CD1c-positive myeloid dendritic cell (primary cell): ENCODE measurements at regions not wholly inside any gene's neighbourhood (a gene's known extent, or its start where the extent isn't known, plus 50 kb on each side); places are given as distances from the start of the nearest gene placed in this dataset.
A peak's percentile ranks its signal among the peaks of the same experiment; 100 is the strongest.
"Not testable (repeated sequence)": the region's sequence is repeated elsewhere in the genome, so short reads cannot be mapped to it uniquely, and the experiment has no call there.

Source experiments
- DNase-seq: peaks from one replicate; pipeline ENCODE4 v3.0.0-alpha.2; 2016; ENCODE audit errors: extremely low spot score

DNA sequence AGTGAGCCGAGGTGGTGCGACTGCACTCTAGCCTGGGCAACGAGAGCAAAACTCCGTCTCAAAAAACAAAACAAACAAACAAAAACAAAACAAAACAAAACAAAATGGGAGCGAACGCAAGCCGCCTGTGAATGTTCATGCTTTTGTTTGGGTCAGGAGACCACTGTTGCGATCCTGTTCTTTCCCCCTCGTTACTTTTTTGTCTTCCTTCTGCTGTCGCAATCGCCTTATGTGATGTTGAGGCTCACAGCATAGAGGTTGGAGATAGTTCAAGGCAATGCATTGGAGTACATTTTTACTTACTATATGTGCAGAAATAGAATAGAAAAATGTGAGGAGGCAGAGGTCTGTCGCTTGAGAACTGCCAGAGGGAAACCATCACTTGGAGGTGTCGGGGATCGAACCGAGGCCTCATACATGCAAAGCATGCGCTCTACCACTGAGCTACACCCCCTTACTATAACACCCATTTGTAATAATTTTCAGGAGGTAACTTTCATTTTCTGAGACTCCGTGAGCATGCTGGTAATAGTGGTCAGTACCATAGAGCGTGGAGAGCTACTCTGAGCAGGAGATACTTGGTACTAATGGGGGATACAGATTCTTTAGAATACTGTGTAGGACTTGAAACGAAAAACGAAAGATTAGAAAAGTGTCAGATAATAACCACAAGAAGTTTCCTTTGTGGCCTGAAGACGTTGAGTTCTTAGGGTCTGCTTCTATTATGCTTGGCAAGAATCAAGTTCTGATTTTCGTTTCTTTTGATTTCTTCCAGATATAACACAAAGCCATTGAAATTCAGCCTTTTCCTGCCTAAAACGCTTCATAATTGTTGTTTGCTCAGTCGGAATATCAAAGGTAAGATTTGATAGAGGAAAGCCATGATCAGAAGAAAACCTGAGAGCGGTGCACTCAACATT, 121.1 kb downstream of the TRIM27 start:
- no peak for DNase-seq

DNA sequence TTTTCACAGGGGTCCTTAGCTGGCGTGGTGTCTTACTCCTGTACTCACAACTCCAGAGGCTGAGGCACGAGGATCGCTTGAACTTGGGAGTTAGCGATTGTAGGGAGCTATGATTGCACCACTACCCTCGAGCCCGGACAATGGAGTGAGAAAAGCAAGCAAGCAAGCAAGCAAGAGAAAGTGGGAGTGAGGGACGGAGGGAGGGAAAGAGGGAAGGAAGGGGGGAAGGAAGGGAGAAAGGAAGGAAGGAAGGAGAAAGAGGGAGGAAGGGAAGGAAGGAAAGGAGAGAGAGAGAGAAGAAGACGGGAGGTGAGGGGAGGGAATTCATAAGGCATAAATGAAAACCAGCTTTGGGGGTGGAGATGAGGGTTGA, 120.5 kb downstream of the TRIM27 start:
- no peak for DNase-seq

- DNase-seq: no peak
Observed at GRCh38 chr6:28807682-28808280, 116.0 kb downstream of the TRIM27 start.

DNA sequence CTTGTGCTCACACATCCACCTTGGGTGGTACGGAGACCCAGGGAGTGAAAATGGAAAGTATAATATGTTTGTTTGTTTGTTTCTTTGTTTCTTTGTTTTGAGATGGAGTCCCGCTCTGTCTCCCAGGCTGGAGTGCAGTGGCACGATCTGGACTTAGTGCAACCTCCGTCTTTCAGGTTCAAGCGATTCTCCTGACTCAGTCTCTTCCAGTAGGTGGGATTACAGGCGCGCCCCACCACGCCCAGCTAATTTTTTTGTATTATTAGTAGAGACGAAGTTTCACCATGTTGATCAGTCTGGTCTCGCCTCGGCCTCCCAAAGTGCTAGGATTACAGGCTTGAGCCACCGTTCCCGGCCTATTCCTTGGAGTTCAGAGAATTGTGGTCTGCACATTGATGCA, 115.4 kb downstream of the TRIM27 start:
- no peak for DNase-seq

GRCh38 chr6:28809947-28810658, 113.7 kb downstream of the TRIM27 start:
- no peak for DNase-seq

GRCh38 chr6:28810659-28811053, 113.1 kb downstream of the TRIM27 start:
- no peak for DNase-seq

GRCh38 chr6:28811873-28812272, 111.9 kb downstream of the TRIM27 start:
- no peak for DNase-seq

DNA sequence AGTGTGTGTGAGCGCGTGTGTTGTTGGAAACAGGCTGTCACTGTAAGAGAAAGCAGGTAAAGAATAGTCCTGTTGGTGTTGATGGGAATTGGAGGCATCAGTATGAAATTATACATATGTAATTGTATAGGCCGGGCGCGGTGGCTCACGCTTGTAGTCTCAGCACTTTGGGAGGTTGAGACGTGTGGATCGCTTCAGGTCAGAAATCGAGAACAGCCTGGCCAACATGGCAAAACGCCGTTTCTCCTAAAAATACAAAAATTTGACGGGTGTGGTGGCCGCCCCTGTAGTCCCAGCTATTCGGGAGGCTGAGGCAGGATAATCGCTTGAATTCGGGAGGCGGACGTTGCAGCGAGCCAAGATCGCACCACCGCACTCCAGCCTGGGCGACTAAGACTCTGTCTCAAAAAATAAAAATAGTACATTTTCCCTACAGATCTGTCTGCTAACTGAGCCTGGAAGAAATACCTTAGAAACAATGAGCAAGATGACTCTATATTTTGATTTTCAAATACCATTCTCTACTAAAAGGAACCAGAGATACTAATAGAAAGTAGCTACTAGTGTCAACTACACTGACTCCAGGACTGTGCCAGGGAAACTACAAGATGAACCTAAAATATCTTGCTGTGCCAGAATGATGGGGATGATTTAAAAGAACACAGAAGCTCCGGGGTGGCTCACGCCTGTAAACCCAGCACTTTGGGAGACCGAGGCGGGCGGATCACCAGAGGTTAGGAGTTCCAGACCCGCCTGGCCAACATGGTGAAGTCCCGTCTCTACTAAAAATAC, 110.8 kb downstream of the TRIM27 start:
- no peak for DNase-seq

GRCh38 chr6:28814032-28814976, 109.5 kb downstream of the TRIM27 start:
- DNase-seq: no peak

- no peak for DNase-seq
Observed at GRCh38 chr6:28816339-28816908, 107.4 kb downstream of the TRIM27 start.

GRCh38 chr6:28816909-28817807, 106.6 kb downstream of the TRIM27 start:
- DNase-seq: no peak

GRCh38 chr6:28817808-28818145, 106.0 kb downstream of the TRIM27 start:
- no peak for DNase-seq

DNA sequence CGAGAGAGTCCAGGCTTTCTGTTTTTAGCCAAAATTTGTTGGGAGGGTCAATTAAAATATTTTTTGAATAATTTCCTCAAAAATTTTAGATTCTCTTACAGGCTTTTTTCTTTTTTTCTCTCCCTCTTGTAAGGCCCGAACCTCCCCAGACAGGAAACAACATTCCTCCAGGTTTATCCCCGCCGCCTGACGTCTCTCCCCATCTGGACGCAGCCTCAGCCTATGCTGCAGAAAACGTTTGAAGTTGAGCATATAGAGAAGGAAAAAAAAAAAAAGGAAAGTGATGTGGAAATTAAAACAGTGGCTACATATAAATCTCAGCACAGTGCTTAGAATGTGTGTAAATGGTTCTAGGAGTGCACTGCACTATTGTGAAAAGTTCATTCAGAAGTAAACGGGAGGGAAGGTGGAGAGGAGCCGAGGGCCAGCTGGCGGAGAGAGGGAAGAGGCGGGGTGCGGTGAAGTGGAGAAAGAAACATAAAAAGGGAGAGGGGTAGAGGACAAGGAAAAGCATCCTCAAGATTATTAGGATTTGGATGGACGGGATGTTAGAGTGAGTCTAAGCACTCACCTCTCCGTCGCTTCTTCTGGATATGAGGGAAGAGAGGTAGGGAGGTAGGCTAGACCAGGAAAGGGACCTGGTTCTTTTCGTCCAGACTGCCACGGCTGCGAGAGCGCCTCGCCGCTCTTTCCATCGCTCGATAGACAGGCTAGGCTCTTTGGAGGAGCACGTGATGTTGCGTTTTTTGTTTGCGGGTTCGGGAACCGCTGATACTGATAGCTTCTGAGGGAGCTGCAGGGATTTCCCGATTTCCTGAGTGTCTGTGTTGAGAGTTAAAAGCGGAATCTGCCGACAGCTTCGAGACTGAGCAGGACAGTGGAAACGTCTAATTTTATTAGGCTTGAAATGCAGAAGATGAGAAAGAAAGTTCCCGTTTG, 98.7 kb downstream of the TRIM27 start:
- no peak for DNase-seq

GRCh38 chr6:28825732-28826293, 98.0 kb downstream of the TRIM27 start:
- DNase-seq: no peak

DNA sequence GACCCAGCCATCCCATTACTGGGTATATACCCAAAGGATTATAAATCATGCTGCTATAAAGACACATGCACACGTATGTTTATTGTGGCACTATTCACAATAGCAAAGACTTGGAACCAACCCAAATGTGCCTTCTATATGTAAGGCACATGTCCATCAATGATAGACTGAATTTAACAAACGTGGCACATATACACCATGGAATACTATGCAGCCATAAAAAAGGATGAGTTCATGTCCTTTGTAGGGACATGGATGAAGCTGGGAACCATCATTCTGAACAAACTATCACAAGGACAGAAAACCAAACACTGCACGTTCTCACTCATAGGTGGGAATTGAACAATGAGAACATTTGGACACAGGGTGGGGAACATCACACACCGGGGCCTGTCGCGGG, 92.1 kb downstream of the TRIM27 start:
- DNase-seq: not testable (repeated sequence)

- DNase-seq: not testable (repeated sequence)
Observed at GRCh38 chr6:28836703-28837102, 87.1 kb downstream of the TRIM27 start.

GRCh38 chr6:28838289-28838633, 85.5 kb downstream of the TRIM27 start:
- peak; percentile 83 for DNase-seq
